ENCODE measurements at regions not wholly inside any gene's neighbourhood (a gene's known extent, or its start where the extent isn't known, plus 50 kb on each side); places are given as distances from the start of the nearest gene placed in this dataset.

DNA sequence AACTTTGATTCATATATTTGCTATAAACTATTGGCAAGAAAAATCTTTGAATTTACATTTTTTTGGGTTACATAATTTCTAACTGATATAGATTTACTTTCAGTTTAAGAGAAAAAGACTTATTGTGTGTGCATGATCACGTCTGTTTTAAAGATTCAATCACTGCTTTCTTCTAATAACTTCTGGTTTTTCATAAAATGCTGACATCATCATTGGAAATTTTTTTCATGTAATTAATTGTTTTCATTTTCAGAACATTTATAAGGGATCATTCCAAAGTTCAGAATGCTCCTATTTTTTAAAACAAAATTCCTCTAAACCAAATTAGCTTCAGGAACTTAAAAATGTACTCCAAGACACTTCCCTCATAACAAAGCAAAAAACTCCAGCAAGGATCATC is 500.7 kb upstream of the GBE1 start:
- TF ChIP-seq EZH2 (IDR thresholded peaks at IDR 0.05; ENCODE audit: insufficient read depth, poor library complexity, severe bottlenecking): no peak
- no peak for TF ChIP-seq EZH2phosphoT487 (IDR thresholded peaks at IDR 0.05; ENCODE audit: insufficient read depth, low read depth)
